ENCODE measurements at regions not wholly inside any gene's neighbourhood (a gene's known extent, or its start where the extent isn't known, plus 50 kb on each side); places are given as distances from the start of the nearest gene placed in this dataset.

- Histone ChIP-seq H3K4me1 (no peaks in the 10 kb centered on the region), H3K27ac (no peak overlapping the region), H3K4me3 (no peak overlapping the region), H3K36me3 (no peaks in the 10 kb centered on the region), H3K9me3 (peaks cover 0 to 13% (median 0%) of the 10 kb centered on the region in 8 donors), H3K27me3 (replicated peaks in 1 of 7) (no peaks in the 10 kb centered on the region)
- TF ChIP-seq CTCF (IDR thresholded peaks at IDR 0.05 in 8 of 11, conservative IDR thresholded peaks at IDR 0.05 in 3 of 11) (no peak), POLR2AphosphoS5 (IDR thresholded peaks at IDR 0.05) (no peak), POLR2A (IDR thresholded peaks at IDR 0.05) (no peak)
- 77 to 95% (median 86%) methylated on average over 3 of the region's 3 CpGs for WGBS, 5 donors
- intact Hi-C loops (cut with DNase I; ENCODE audit: low total_unique reads): no loop called here
- DNase-seq: no peak
Measured at GRCh38 chr4:128590773-128591172, 218.7 kb upstream of the JADE1 start.

GRCh38 chr4:128590034-128590740 lies 219.3 kb upstream of the JADE1 start:
- 82 to 89% (median 84%) methylated on average over 9 of the region's 9 CpGs for WGBS, 5 donors
- no peak overlapping the region for H3K27ac ChIP-seq
- H3K4me1 ChIP-seq: no peaks in the 10 kb centered on the region
- no peak for DNase-seq
- no peak for TF ChIP-seq CTCF (IDR thresholded peaks at IDR 0.05 in 8 of 11, conservative IDR thresholded peaks at IDR 0.05 in 3 of 11)
- no peak for TF ChIP-seq POLR2A (IDR thresholded peaks at IDR 0.05)
- TF ChIP-seq POLR2AphosphoS5 (IDR thresholded peaks at IDR 0.05): no peak
- peaks cover 0 to 13% (median 0%) of the 10 kb centered on the region in 8 donors for H3K9me3 ChIP-seq
- no peaks in the 10 kb centered on the region for H3K36me3 ChIP-seq
- no peaks in the 10 kb centered on the region for H3K27me3 ChIP-seq (replicated peaks in 1 of 7)
- no peak overlapping the region for H3K4me3 ChIP-seq
- intact Hi-C loops (cut with DNase I; ENCODE audit: low total_unique reads): no loop called here

- Histone ChIP-seq H3K4me1 (no peaks in the 10 kb centered on the region), H3K36me3 (no peaks in the 10 kb centered on the region), H3K9me3 (peaks cover 0 to 13% (median 0%) of the 10 kb centered on the region in 8 donors), H3K27ac (no peak overlapping the region), H3K4me3 (no peak overlapping the region), H3K27me3 (replicated peaks in 1 of 7) (no peaks in the 10 kb centered on the region)
- intact Hi-C loops (cut with DNase I; ENCODE audit: low total_unique reads): no loop called here
- 73 to 89% (median 81%) methylated on average over 4 of the region's 4 CpGs for WGBS, 5 donors
- no peak for TF ChIP-seq POLR2AphosphoS5 (IDR thresholded peaks at IDR 0.05)
- no peak for TF ChIP-seq CTCF (IDR thresholded peaks at IDR 0.05 in 8 of 11, conservative IDR thresholded peaks at IDR 0.05 in 3 of 11)
- no peak for TF ChIP-seq POLR2A (IDR thresholded peaks at IDR 0.05)
- no peak for DNase-seq
Measured at GRCh38 chr4:128589384-128589965, 220.0 kb upstream of the JADE1 start.

GRCh38 chr4:128587382-128587781 lies 222.1 kb upstream of the JADE1 start:
- Histone ChIP-seq H3K27me3 (replicated peaks in 1 of 7) (no peaks in the 10 kb centered on the region), H3K9me3 (no peaks in the 10 kb centered on the region), H3K36me3 (no peaks in the 10 kb centered on the region), H3K4me3 (no peak overlapping the region), H3K27ac (no peak overlapping the region), H3K4me1 (no peaks in the 10 kb centered on the region)
- intact Hi-C loops (cut with DNase I; ENCODE audit: low total_unique reads): no loop called here
- whole genome bisulfite sequencing, 5 donors: 83 to 99% (median 94%) methylated on average over 5 of the region's 5 CpGs
- TF ChIP-seq POLR2AphosphoS5 (IDR thresholded peaks at IDR 0.05): no peak
- no peak for TF ChIP-seq POLR2A (IDR thresholded peaks at IDR 0.05)
- TF ChIP-seq CTCF (IDR thresholded peaks at IDR 0.05 in 8 of 11, conservative IDR thresholded peaks at IDR 0.05 in 3 of 11): no peak
- DNase-seq: no peak
